PC-9 (cell line): ENCODE measurements at regions not wholly inside any gene's neighbourhood (a gene's known extent, or its start where the extent isn't known, plus 50 kb on each side); places are given as distances from the start of the nearest gene placed in this dataset.

ENCODE experiments used
- CTCF ChIP-seq: fragments of 200-600 bp; sonication (generic); conservative IDR thresholded peaks from 2 replicates; pipeline ENCODE4 v1.6.1; 2017; ENCODE audit warnings: mixed run types, antibody characterized with exemption, mild to moderate bottlenecking, moderate library complexity
- EZH2 ChIP-seq: fragments of 200-600 bp; sonication (generic); IDR thresholded peaks from 2 replicates; pipeline ENCODE4 v1.8.0; 2017; ENCODE audit warnings: antibody characterized with exemption, low read depth

GRCh38 chr6:164097551-164098398 lies 683.3 kb downstream of the QKI start:
- TF ChIP-seq CTCF (no peak), EZH2 (no peak)
